Activated effector memory CD4-positive, alpha-beta T cell treated with anti-CD3 and anti-CD28 coated beads, Interleukin-2, amount 50 U/mL, for 16 hours (primary cell): ENCODE measurements at regions not wholly inside any gene's neighbourhood (a gene's known extent, or its start where the extent isn't known, plus 50 kb on each side); places are given as distances from the start of the nearest gene placed in this dataset.
"Not testable (repeated sequence)": the region's sequence is repeated elsewhere in the genome, so short reads cannot be mapped to it uniquely, and the experiment has no call there.

Source experiments
- DNase-seq: peaks from one replicate; pipeline ENCODE4 v3.0.0-alpha.2; 2020

DNA sequence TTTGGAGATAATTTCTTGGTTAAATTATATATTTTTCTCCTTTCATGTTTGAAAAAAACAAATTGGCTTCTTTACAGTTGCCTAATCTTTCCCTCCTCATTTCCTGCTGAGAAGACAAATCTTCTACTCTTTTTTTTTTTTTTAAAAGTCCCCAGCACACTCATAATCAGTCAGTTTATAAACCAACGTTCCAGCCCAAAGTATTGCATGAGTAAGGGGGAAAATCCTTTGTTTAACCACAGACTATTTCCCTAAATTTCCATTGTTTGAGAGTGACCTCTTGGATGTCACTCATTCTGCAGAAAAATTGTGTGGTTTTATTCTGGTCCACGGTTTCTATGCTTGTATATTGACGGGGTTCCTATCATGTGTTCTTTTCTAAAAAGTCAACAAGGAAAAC, 55.1 kb upstream of the TLR4 start:
- DNase-seq: no peak

DNA sequence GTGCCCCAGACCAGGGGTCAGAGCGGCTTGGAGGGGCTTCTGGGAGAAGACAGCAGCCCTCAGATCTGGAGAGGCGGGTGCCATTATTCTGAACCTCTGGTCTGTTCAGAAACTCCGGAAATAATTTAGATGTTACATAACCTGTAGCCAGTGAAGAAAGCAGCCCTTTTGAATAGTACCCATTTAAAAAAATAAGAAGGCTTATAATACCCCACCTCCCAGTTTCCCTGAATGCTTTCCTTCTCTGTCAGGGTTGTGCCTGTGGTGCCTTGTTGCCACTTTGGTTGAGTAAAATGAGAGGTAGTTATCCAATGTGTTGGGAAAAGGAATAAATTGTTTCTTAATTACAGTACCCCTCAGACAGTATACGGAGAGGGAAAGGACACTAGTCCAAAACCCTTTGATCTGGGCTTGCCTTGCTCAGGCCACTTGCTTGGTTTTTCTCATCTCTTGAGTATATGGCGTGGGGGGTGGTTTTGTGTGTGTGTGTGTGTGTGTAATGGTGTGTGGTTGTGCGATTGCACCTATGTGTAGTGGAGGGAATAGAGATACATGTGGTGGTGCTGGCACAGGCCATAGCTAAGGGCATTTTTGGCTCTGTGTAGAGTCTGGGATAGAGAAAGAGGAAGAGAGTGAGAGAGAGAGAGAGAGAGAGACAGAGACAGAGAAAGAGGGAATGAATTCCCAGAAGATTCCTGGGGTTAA, 59.1 kb upstream of the TLR4 start:
- DNase-seq: no peak

DNA sequence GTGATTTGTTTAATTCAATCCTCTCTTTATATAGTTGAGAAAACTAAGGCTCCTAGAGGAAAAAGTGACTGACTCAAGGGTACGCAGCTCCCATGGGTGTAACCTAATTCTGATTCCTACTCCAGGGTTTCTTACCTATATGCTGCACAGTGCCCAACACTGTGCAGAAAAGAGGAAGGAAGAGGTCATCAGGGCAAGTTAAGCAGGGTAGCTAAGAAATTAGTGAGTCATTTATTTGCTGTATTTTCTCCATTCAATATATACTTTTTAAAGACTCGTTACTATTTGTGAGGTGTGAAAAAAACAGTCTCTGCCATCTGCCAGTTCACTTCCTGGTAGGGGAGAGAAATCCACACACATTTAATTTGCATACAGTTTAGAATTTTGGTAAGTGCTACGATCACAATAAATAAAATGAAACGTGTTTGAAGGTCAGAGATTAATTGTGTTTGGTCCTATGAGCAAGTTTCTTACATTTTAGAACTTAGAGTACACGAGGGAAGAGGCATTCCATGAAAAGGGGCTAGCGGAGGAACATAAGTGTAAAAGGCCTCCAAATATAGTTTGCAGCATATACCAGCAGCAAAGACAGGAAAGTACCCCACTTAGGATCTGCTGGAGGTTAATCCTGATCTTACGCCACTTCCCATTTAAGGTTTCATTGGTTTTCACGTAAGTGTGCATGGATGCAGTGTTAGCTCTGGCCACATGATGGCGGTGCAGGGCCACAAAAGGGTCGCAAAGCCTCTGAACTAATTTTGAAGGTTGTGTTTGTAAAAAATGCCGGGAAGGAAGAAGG, 59.9 kb upstream of the TLR4 start:
- DNase-seq: peak; percentile 76

DNA sequence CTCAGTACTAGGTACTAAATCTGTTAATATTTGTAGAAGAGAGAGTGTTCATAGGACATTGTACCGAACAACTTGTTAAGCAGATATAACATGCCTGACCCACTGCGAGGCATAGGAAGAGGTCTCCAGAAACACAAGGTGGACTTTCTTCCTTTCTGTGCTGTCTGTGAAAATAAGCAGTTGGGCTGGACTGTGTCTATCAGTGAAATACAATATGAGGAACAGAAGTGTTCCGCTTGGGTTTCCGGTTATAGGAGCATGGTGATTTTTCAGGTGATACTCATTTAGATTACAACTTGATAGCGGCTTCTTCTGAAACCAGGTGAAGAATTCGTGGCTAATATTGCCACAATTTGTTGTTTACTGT, 60.9 kb upstream of the TLR4 start:
- no peak for DNase-seq

DNA sequence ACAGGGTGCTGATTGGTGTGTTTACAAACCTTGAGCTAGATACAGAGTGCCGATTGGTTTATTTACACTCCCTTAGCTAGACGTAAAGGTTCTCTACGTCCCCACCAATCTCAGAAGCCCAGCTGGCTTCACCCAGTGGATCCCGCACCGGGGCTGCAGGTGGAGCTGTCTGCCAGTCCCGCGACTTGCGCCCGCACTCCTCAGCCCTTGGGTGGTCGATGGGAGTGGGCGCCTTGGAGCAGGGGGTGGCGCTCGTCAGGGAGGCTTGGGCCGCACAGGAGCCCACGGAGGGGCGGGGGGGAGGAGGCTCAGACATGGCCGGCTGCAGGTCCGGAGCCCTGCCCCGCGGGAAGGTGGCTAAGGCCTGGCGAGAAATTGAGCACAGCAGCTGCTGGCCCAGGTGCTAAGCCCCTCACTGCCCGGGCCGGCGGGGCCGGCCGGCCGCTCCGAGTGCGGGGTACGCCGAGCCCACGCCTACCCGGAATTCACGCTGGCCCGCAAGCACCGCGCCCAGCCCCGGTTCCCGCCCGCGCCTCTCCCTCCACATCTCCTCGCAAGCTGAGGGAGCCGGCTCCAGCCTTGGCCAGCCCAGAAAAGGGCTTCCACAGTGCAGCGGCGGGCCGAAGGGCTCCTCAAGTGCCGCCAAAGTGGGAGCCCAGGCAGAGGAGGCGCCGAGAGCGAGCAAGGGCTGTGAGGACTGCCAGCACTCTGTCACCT, 61.5 kb upstream of the TLR4 start:
- not testable (repeated sequence) for DNase-seq

DNA sequence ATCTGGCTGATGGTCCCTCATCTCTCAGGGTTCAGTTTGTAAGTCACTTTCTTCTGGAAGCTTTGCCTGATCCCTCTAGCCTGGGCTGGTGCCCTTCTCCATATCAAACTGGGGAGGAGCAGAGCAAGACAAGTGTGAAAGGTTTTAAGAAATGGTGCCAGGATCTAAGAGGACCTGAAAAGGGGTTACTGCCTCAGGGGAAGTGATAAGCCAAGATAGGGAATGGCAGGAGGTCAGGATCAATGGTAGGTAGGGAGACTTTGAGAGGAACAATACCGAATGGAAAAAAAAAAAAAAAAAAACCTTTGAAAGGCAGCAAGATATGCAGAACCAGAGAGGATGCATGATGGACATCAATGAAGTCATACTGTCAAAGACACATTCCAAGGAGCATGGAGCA, 67.5 kb upstream of the TLR4 start:
- DNase-seq: no peak

DNA sequence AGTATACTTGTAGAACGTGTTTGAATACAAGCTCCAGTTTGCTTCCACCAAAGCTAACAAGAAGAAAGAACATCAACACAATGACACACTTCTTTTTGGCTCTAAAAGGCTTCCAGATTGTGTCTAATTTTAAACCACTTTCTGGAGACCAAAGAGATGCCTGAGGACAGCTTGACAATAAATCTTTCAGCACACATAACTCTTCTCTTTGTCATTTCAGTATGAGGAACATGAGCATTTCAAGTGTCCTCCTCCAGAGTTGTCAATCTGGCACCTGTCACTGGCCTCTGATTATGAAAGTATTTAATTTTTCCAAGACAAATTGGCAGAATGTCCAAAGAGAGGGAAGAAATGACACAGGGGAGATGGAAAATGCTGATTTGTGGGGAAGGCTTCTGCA, 79.0 kb upstream of the TLR4 start:
- DNase-seq: no peak

DNA sequence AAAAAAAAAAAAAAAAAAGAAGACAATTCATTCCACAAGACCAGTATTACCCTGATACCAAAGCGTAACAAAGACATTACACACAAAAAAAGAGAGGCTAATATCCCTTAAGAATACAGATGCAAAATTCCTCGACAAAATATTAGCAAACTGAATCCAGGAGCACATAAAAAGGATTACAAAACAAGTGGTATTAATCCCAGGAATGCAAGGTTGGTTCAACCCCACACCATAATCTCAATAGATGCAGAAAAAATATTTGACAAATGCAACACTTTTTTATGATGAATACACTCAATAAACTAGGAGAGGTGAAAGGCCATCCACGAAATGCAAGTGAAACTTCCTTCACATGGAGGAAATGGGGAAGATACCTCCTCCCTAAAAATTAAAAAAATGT, 80.1 kb upstream of the TLR4 start:
- no peak for DNase-seq

DNA sequence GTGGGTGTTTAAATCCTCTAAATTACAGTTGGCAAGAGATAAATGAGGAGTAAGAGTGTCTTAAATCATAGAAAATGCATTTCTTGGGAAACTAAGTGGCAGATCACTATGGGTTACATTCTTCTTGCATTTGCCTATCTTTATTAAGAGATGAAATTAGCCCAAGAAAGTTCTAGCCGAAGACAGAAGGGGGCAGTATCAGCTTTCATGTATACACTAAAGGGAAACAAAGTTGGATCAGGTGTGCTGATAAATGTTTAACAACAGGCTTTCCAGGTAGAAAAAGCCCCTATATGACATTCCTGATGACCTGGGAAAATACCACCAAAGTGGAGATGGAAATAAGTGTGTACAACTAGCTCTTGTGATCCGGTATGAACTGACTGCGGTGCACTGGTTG, 81.9 kb upstream of the TLR4 start:
- no peak for DNase-seq

DNA sequence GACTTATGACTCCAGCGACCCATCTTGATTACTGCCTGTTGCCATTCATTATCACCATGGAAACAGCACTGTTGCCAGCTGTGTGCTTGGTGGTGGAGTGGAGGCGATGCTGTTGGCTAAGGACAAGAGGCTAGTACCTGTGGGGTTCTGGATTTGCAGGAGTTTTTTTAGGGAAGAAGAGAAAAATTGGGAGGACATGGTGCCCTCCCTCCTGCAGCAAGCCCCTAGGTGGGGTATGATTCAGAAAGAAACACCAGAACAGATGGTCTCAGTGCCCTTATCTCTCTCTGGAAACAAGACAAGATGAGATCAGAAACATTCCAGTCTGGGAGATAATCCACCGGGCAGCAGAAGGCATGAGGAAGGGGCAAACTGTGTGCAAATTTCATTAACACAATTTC, 87.8 kb upstream of the TLR4 start:
- DNase-seq: no peak

DNA sequence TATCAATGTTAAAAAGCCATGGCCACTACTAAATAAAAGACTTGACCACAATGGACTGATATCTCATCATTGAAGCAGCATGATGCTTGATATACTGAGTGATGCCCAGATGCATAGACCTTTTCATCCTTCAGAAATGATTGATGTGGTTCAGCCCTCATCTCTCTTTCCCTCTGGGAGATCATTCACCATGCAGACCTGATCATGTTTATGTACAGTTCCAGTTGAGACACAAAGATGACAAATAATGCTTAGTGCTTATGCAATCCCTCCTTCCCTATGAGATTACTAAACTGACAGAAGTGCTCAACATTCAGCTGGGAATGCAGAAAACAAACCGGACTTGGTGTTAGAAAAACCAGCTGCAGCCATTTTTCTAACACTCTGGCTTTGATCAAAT, 91.9 kb upstream of the TLR4 start:
- DNase-seq: no peak

DNA sequence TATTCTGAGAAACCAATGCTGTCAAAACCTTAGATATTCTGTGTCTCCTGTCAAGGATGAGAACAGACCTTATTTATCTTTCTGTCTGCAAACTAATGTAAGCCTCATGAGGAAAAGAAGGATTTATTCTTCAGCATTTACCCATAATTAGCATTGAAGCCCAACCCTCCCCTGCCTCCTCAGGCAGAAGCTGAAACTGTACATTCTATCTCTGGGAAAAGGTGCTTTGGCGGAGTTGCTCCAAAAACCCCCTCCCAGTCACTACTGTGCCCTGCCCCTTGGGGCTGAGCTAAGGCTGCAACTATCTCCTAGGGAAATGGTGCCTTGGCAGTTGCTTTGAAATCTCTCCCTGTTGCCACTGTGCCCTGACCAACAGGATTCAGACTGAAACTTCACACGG, 106.2 kb upstream of the TLR4 start:
- DNase-seq: no peak

DNA sequence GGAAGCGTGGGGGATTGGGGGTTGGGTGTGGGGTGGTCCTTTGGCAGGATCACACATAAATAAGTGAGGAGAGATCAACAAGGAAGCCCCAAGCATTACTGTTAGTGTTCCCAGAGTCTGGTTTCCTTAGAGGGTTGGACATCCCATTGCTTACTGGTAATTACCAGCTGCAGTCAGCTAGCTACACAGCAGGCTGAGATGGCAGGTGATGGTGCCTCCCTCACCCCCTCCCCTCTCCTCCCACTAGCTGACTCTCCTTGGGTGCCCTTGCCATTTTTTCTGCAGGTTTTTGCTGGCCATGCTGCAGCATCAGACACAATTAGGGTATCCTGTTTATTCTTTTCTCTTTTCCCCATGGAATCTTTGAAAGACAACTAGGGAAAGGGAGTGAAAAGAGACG, 107.5 kb upstream of the TLR4 start:
- no peak for DNase-seq

DNA sequence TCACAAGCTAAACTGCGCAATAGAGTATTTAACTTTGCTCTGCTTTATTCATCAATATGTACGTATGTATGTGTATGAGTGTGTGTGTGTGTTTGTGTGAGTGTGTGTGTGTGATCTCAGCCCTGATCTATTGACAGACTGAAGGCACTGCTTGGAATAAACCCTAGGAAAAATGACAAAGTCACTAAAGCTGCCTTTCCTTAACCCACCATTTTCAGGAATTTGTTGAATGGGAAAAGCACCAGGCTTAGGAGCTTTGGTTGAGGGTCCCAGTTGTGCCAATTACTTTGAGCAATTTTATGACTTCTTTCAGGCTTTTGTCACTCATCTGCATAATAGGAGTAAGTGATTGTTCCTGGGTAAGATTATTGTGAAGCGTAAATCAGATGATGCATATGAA, 108.6 kb upstream of the TLR4 start:
- DNase-seq: no peak

DNA sequence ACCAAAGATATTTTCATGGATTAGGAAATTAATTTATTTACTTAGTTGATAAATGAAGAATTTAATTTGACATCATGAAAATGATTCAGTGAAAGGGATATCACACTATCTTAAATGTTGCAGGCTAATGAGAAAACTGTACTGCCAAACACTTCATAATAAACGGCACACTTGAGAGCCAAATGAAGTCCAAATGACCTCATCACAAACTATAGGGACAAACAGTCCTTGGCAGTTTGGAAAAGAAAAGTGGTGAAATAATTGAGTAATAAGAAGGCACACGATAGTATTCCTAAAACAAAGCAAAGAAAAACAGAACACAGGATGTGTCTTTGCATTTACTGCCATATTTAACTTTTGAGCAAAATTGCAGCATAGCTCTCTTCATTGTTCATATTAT, 116.9 kb upstream of the TLR4 start:
- no peak for DNase-seq

DNA sequence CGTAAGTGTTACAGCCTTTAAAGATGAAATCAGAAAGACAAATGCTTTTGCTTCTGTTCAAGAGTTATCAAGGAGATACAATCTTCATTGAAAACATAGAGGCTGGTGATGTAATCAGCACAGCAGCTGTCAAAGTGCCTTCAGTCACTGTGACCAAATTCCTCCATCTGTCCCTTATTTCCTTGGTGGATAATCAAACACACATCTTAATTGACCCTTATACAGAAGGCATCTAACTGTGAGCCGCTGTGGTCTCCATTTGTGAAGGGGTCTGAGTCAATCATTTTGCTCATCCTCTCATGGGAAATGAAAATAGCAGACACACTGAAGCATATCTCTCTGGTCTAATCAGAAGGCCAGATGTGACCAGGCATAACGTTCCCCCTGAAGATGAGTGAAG, 130.1 kb upstream of the TLR4 start:
- DNase-seq: no peak

DNA sequence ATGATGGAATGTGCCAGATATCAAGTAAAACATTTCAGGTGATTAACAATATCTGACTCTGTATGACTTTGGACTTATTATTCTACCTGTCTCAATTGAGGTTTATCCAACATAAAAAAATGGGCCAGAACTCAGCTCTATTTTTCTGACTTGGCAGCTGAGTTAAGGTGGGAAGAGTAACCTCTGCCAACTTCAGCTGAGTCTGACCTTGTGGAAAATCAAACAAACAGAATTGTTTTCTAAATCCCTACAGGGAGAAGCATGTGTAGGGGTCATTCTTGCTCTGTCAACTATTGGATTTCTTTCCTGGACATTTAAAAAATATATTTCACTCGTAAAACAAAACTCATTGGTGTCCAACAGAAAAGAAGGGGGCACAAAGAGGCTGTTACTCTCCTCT, 139.4 kb upstream of the TLR4 start:
- no peak for DNase-seq

DNA sequence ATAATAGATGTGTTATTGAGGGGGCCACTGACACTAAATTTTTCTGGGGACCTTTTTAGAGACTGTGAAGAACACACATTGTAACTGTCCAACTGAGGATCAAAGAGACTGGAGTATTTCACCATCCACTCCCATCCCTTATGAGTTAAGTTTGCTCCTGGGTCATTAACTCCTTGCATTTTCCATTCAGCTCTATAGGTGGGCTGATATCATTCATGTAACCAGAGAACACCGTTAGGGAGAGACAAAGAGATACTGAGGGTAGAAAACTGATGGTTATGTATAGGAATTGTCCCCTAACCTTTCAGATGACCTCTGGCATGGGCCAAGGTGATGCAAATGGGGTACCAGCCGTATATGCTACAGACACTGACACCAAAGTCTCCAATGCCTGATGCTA, 142.4 kb upstream of the TLR4 start:
- DNase-seq: no peak

DNA sequence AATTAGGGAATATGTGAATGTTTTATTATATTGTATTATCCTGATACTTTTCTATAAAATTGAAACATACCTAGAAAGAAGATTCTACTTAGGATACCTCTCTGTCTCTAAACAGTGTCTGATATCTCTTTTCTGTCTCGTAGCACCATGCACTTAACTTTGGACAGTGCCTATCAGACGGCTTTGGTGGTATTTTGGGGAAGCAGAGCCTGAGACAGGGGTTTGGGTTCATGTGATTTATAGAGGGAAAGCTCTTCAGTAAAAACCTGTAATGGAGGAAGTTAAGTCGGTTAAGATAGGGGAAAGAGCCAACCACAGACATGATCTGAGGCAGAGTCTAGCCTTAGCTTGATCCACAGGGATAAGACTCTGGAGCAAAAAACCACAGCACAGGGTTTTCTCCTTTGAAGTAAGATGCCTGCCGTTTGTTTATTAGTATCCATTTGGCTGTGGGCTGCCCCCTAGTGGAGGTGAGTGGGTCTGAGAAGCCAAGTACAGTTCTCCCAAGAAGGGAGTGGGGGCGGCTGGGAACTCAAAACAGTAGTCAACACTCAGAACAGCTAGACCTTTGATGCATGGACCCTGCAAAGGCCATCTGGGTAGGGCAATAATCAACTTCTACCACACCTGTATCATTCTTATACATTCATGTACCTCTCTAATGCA, 141.2 kb upstream of the ASTN2 start:
- DNase-seq: peak; percentile 63

DNA sequence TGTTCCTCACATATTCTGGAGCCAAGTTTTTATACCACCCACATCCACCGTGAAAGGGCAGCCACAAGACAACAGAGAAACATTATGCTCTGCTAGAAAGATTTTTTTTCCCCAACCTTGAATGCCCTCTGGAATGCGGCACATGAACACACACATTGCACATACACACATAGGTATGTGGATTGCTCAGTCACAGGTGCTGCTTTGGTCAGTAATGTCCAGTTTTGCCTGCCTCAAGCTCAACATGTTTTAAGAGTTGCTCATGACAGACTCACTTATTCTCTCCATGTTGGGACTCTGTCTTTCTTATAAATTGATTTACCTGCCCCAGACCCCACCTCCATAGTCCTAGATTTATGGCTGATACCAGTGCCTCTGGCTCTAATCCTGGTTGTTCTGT, 138.0 kb upstream of the ASTN2 start:
- DNase-seq: no peak

DNA sequence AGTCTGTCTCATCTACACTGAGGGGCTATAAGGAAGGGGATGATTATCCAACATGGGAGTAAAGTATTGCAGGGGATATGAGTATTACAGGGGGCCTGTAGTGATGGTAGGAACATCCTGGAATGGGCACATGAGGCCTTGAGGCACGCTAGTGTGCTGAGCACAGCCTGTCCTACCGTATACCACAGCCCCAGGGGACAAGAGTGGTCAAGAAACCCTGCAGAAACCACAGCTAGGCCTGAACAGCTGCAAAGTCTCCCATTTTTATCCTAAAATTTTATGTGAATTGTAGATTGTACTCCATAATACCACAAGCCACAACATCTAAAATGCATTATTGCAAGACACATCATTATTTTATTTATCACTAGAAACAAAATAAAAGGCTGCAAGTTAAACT, 136.3 kb upstream of the ASTN2 start:
- DNase-seq: no peak

DNA sequence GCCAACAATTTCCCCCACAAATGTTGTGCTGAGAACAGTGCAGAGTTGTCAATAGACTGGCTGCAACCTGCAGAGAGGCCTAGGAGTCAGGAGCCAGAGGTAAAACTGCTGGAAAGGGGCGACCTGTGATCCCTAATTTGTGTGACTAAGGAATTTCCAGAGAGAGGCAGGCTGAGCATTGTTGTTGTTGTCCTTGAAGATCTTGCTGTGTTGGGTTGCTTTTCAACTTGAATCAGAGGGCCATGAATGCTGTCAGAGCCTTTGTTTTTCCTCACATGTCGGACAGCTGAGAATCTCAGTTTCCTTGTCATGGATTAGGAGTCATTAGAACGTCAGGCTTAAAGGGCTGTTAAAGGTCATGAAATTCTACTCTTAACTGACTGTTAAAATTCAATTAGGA, 134.6 kb upstream of the ASTN2 start:
- DNase-seq: no peak

DNA sequence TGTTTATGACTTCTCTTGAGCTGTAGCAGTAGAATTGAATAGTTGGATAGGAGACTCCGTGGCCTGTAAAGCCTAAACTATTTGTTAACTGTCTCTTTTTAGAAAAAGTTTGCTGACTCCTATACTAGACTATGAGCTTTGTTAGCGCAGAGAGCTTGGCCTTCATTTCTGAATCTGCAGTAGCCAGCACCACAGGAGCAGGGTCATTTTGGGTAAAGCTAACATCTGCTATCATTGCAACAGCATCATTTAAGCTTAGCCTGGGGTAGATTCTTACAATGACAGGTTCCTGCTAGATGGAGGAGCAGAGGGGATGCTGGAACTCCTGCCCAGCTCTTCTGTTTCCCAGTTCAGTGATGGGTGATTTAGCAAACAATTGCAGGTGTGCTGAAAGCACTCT, 133.7 kb upstream of the ASTN2 start:
- DNase-seq: no peak

DNA sequence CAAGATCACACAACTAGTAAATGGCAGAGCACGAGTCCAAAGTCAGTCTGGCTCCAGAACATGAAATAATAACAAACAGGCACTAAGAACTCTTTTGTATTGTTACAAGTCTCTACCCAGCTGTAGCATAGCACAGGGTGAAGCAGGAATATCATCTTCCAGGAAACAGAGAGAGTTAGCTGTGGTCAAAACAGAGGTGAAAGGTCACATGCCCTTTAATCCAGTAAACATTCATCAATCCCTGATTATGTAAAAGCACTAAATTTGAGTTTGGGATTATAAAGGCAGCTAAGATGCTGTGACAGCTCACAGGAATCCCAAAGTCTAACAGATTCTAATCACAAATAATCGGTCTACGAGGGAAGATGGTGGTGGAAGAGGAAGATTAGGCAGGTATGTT, 133.0 kb upstream of the ASTN2 start:
- no peak for DNase-seq
